Neural cell (in vitro differentiated cells): ENCODE measurements at regions not wholly inside any gene's neighbourhood (a gene's known extent, or its start where the extent isn't known, plus 50 kb on each side); places are given as distances from the start of the nearest gene placed in this dataset.

ENCODE experiments used
- EZH2 ChIP-seq: fragments of 200-600, 300-800 bp; shearing (Covaris generic), sonication (generic); IDR thresholded peaks from 2 replicates; pipeline ENCODE4 v1.6.1; 2014; ENCODE audit warnings: antibody characterized with exemption, low read length, borderline replicate concordance, mild to moderate bottlenecking; ENCODE audit not compliant: insufficient read depth, poor library complexity, severe bottlenecking
- MXI1 ChIP-seq: fragments of 450-650 bp; conservative IDR thresholded peaks from 2 replicates; pipeline ENCODE4 v1.6.1; 2014; ENCODE audit warnings: antibody characterized with exemption, mild to moderate bottlenecking; ENCODE audit not compliant: poor library complexity, severe bottlenecking
- POLR2AphosphoS5 ChIP-seq: IDR thresholded peaks from 2 replicates; pipeline ENCODE4 v1.6.1; 2012

- no peak for TF ChIP-seq MXI1
- TF ChIP-seq POLR2AphosphoS5, result no peak
- TF ChIP-seq EZH2, result no peak
These were observed 167.6 kb upstream of the MAFB start for GRCh38 chr20:40856653-40857052.
